HCT116 (cell line): ENCODE measurements at regions not wholly inside any gene's neighbourhood (a gene's known extent, or its start where the extent isn't known, plus 50 kb on each side); places are given as distances from the start of the nearest gene placed in this dataset.
"Not testable (repeated sequence)": the region's sequence is repeated elsewhere in the genome, so short reads cannot be mapped to it uniquely, and the experiment has no call there.

Source experiments
- ATAC-seq: fragments of 200-7000 bp; cut with Tn5 transposase; 2 replicates; pipeline ENCODE4 v1.9.1; 2020; ENCODE audit warnings: mild to moderate bottlenecking, moderate library complexity
- BruUV-seq: library from RNA; stranded (reverse); fragments of 400-500 nt; replicated peaks from 2 replicates; lab custom pipeline; 2021; lab: Mats Ljungman, UMichigan
- CTCF ChIA-PET: fragments of 300-600 bp; sonication (Branson Sonifier 250); formaldehyde crosslinking; loops from one replicate; lab custom pipeline; 2021; ENCODE audit warnings: antibody characterized with exemption; lab: Charles Lee
- POLR2A ChIA-PET: fragments of 300-600, 350-600 bp; sonication (Branson Sonifier 250); formaldehyde crosslinking; loops from one replicate; lab custom pipeline; 2021; ENCODE audit warnings: antibody characterized with exemption; lab: Charles Lee
- RAD21 ChIA-PET, 2 experiments: fragments of 300-600 bp; sonication (Branson Sonifier 250); formaldehyde crosslinking; loops; one replicate each; lab custom pipeline; 2023; ENCODE audit warnings: low total read pairs in 2 of 2; ENCODE audit not compliant: uncharacterized antibody in 2 of 2, unreplicated experiment in 2 of 2, low non-redundant PET in 1 of 2; lab: Charles Lee
- DNase-seq: peaks from one replicate; pipeline ENCODE4 v3.0.0-alpha.2; 2010; ENCODE audit warnings: low read depth, low spot score
- H2AFZ ChIP-seq: fragments of 200-600 bp; shearing (Covaris generic), sonication (generic); 2 replicates; pipeline ENCODE4 v1.6.1; 2017; ENCODE audit warnings: low read depth, mixed run types, mixed read lengths, antibody characterized with exemption, low read length; ENCODE audit not compliant: poor library complexity, severe bottlenecking
- H3K27ac ChIP-seq: 2 replicates; pipeline ENCODE4 v1.5.1; 2012; ENCODE audit warnings: low read depth, low read length
- H3K27me3 ChIP-seq: fragments of 200-600 bp; sonication (generic); 2 replicates; pipeline ENCODE4 v1.6.1; 2016; ENCODE audit warnings: mixed run types, low read length, mixed read lengths; ENCODE audit not compliant: insufficient read depth
- H3K36me3 ChIP-seq, 2 experiments: fragments of 200-500 bp in 1 of 2; fragments of 200-600 bp in 1 of 2; sonication (Bioruptor generic) in 1 of 2; sonication (generic) in 1 of 2; 2 replicates each; pipeline versions ENCODE4 v1.5.1 to v1.6.1; 2014 to 2016; ENCODE audit warnings: low read length in 2 of 2, inconsistent platforms in 1 of 2, mixed read lengths in 1 of 2, mixed run types in 1 of 2; ENCODE audit not compliant: insufficient read depth in 2 of 2, control insufficient read depth in 1 of 2
- H3K4me1 ChIP-seq, 2 experiments: fragments of 200-600 bp in 1 of 2; sonication (generic) in 1 of 2; 2 replicates each; pipeline versions ENCODE4 v1.5.1 to v1.6.1; 2012 to 2017; ENCODE audit warnings: low read length in 2 of 2, inconsistent platforms in 1 of 2, mild to moderate bottlenecking in 1 of 2, mixed read lengths in 1 of 2, mixed run types in 1 of 2, moderate library complexity in 1 of 2; ENCODE audit not compliant: insufficient read depth in 2 of 2, control insufficient read depth in 1 of 2
- H3K4me2 ChIP-seq: fragments of 200-600 bp; sonication (generic); 2 replicates; pipeline ENCODE4 v1.6.1; 2017; ENCODE audit warnings: mixed run types, low read length, mixed read lengths
- H3K4me3 ChIP-seq, 2 experiments: fragments of 200-600 bp in 1 of 2; sonication (generic) in 1 of 2; replicated peaks in 1 of 2; 2 replicates each; pipeline ENCODE4 v1.5.1; 2011 to 2016; ENCODE audit warnings: low read length in 2 of 2, control low read depth in 1 of 2, low read depth in 1 of 2, mild to moderate bottlenecking in 1 of 2, mixed read lengths in 1 of 2, mixed run types in 1 of 2
- H3K79me2 ChIP-seq: fragments of 200-600 bp; sonication (generic); 2 replicates; pipeline ENCODE4 v1.6.1; 2017; ENCODE audit warnings: mild to moderate bottlenecking, mixed run types, low read length, moderate library complexity, mixed read lengths; ENCODE audit not compliant: insufficient read depth
- H3K9ac ChIP-seq: fragments of 200-600 bp; sonication (generic); 2 replicates; pipeline ENCODE4 v1.6.1; 2016; ENCODE audit warnings: low read length, mixed read lengths
- H3K9me2 ChIP-seq: fragments of 200-600 bp; sonication (generic), shearing (Covaris generic); 2 replicates; pipeline ENCODE4 v1.6.1; 2017; ENCODE audit warnings: mixed run types, mild to moderate bottlenecking, moderate library complexity; ENCODE audit not compliant: insufficient read depth
- H3K9me3 ChIP-seq, 2 experiments: fragments of 200-500 bp in 1 of 2; fragments of 200-600 bp in 1 of 2; sonication (Bioruptor generic) in 1 of 2; sonication (generic) in 1 of 2; 2 replicates each; pipeline ENCODE4 v1.6.1; 2014 to 2017; ENCODE audit warnings: low read length in 2 of 2, mixed read lengths in 2 of 2, inconsistent platforms in 1 of 2, low read depth in 1 of 2, mild to moderate bottlenecking in 1 of 2, mixed run types in 1 of 2, moderate library complexity in 1 of 2; ENCODE audit not compliant: control insufficient read depth in 1 of 2, insufficient read depth in 1 of 2
- H4K20me1 ChIP-seq: fragments of 200-600 bp; sonication (generic), shearing (Covaris generic); 2 replicates; pipeline ENCODE4 v1.6.1; 2017; ENCODE audit warnings: mixed run types, mild to moderate bottlenecking, moderate library complexity; ENCODE audit not compliant: insufficient read depth
- FOSL1 ChIP-seq: IDR thresholded peaks from 2 replicates; pipeline ENCODE4 v1.6.1; 2012; ENCODE audit warnings: low read depth
- SP1 ChIP-seq: IDR thresholded peaks from 2 replicates; pipeline ENCODE4 v1.6.1; 2012; ENCODE audit warnings: low read depth
- SRF ChIP-seq: IDR thresholded peaks from 2 replicates; pipeline ENCODE4 v1.6.1; 2012; ENCODE audit warnings: low read depth
- ZBTB33 ChIP-seq: IDR thresholded peaks from 2 replicates; pipeline ENCODE4 v1.6.1; 2011; ENCODE audit warnings: mild to moderate bottlenecking, low read length, moderate library complexity; ENCODE audit not compliant: insufficient replicate concordance; ENCODE audit errors: extremely low read depth
- intact Hi-C: fragments of 100-400 bp; cut with micrococcal nuclease; formaldehyde crosslinking; loops from 2 replicates; pipeline ENCODE4 v1.10.0; 2022

- no peak for TF ChIP-seq SRF
- TF ChIP-seq FOSL1: no peak
- TF ChIP-seq SP1: no peak
- no peak for TF ChIP-seq ZBTB33
- Histone ChIP-seq H3K4me1 (no peaks in the 10 kb centered on the region), H3K27me3 (peaks cover 3% of the 10 kb centered on the region; the same call in 1 of the 2 replicates), H3K27ac (no peak overlapping the region), H3K9ac (no peak overlapping the region), H3K4me3 (no peak overlapping the region), H3K36me3 (no peaks in the 10 kb centered on the region), H4K20me1 (no peaks in the 10 kb centered on the region), H3K9me2 (no peaks in the 10 kb centered on the region), H3K9me3 (no peaks in the 10 kb centered on the region), H3K79me2 (no peaks in the 10 kb centered on the region), H3K4me2 (no peak overlapping the region), H2AFZ (no peak overlapping the region)
- ChIA-PET CTCF (no interaction called here), RAD21 (no interaction called here), POLR2A (no interaction called here)
- no peak for ATAC-seq
- DNase-seq: no peak
- BruUV-seq: no TSS peak
- intact Hi-C loops: no loop called here
Observed at GRCh38 chr12:131309700-131310099, 356.0 kb downstream of the ADGRD1 start.

- H3K9me3 ChIP-seq, H3K9me2 ChIP-seq, H3K4me3 ChIP-seq, ATAC-seq, H3K4me1 ChIP-seq, H3K9ac ChIP-seq, H2AFZ ChIP-seq, DNase-seq, H3K79me2 ChIP-seq, H4K20me1 ChIP-seq, H3K4me2 ChIP-seq, BruUV-seq, H3K36me3 ChIP-seq, CTCF ChIA-PET, H3K27me3 ChIP-seq, POLR2A ChIA-PET, intact Hi-C loops, H3K27ac ChIP-seq, RAD21 ChIA-PET: not testable (repeated sequence)
Observed at GRCh38 chr12:131310227-131310969, 356.7 kb downstream of the ADGRD1 start.

- H3K27ac ChIP-seq, H3K4me3 ChIP-seq, H3K9me2 ChIP-seq, H3K36me3 ChIP-seq, H3K4me1 ChIP-seq, DNase-seq, POLR2A ChIA-PET, CTCF ChIA-PET, H3K9ac ChIP-seq, H4K20me1 ChIP-seq, RAD21 ChIA-PET, H3K4me2 ChIP-seq, H2AFZ ChIP-seq, H3K79me2 ChIP-seq, intact Hi-C loops, H3K9me3 ChIP-seq, BruUV-seq, H3K27me3 ChIP-seq: not testable (repeated sequence)
- peak; percentile 84 for ATAC-seq
Observed at GRCh38 chr12:131311279-131311722, 357.6 kb downstream of the ADGRD1 start.
